Endodermal cell (in vitro differentiated cells): ENCODE measurements at regions not wholly inside any gene's neighbourhood (a gene's known extent, or its start where the extent isn't known, plus 50 kb on each side); places are given as distances from the start of the nearest gene placed in this dataset.

Experiments used
- DNase-seq: peaks from one replicate; pipeline ENCODE4 v3.0.0-alpha.2; 2017
- H3K27ac ChIP-seq: 2 replicates; pipeline ENCODE4 v1.5.1; 2013; ENCODE audit warnings: mild to moderate bottlenecking, low read depth, low read length, moderate library complexity
- H3K27me3 ChIP-seq: 2 replicates; pipeline ENCODE4 v1.6.1; 2013; ENCODE audit warnings: mild to moderate bottlenecking, low read length, moderate library complexity; ENCODE audit not compliant: insufficient read depth, control insufficient read depth, poor library complexity, severe bottlenecking
- H3K36me3 ChIP-seq: 2 replicates; pipeline ENCODE4 v1.7.0; 2013; ENCODE audit warnings: mild to moderate bottlenecking, low read length, moderate library complexity; ENCODE audit not compliant: control insufficient read depth, insufficient read depth
- H3K4me1 ChIP-seq: one replicate; pipeline ENCODE4 v1.7.0; 2013; ENCODE audit warnings: low read length; ENCODE audit not compliant: control insufficient read depth, insufficient read depth
- H3K4me3 ChIP-seq: 2 replicates; pipeline ENCODE4 v1.5.1; 2013; ENCODE audit warnings: mild to moderate bottlenecking, low read length, moderate library complexity
- H3K9ac ChIP-seq: 2 replicates; pipeline ENCODE4 v1.6.1; 2013; ENCODE audit warnings: mild to moderate bottlenecking, low read length, moderate library complexity; ENCODE audit not compliant: poor library complexity, severe bottlenecking; ENCODE audit errors: extremely low read depth
- H3K9me3 ChIP-seq: 2 replicates; pipeline ENCODE4 v1.6.1; 2013; ENCODE audit warnings: mild to moderate bottlenecking, low read length, moderate library complexity; ENCODE audit not compliant: control insufficient read depth
- H3K27ac Mint-ChIP-seq: 2 replicates; pipeline ENCODE4 v1.8.0; 2020; ENCODE audit warnings: mixed read lengths
- H3K27me3 Mint-ChIP-seq: 2 replicates; pipeline ENCODE4 v1.8.0; 2021; ENCODE audit warnings: mild to moderate bottlenecking, mixed read lengths; ENCODE audit not compliant: insufficient read depth
- H3K36me3 Mint-ChIP-seq: 2 replicates; pipeline ENCODE4 v1.8.0; 2020; ENCODE audit warnings: low read depth, mixed read lengths
- H3K4me1 Mint-ChIP-seq: 2 replicates; pipeline ENCODE4 v1.8.0; 2020; ENCODE audit warnings: mixed read lengths
- H3K4me3 Mint-ChIP-seq: 2 replicates; pipeline ENCODE4 v1.8.0; 2020; ENCODE audit warnings: mild to moderate bottlenecking, moderate library complexity, mixed read lengths
- H3K9me3 Mint-ChIP-seq: 2 replicates; pipeline ENCODE4 v1.8.0; 2020; ENCODE audit warnings: mild to moderate bottlenecking, mixed read lengths
- CTCF ChIP-seq: fragments of 200-600 bp; sonication (generic); conservative IDR thresholded peaks from 2 replicates; pipeline ENCODE4 v1.5.0; 2021; ENCODE audit warnings: antibody characterized with exemption, mild to moderate bottlenecking
- WGBS, 2 experiments: methylation state at CpG; one replicate each; pipeline versions ENCODE4 v1.1.5 to v1.1.7; 2013; ENCODE audit warnings: missing lambda C conversion rate in 2 of 2, mixed read lengths in 1 of 2; ENCODE audit not compliant: insufficient coverage in 1 of 2, insufficient read length in 1 of 2; 5-methylcytosine and 5-hydroxymethylcytosine counted together

GRCh38 chr12:43113616-43114015 lies 438.4 kb downstream of the ADAMTS20 start:
- H3K27ac Mint-ChIP-seq = no peak overlapping the region
- no peak overlapping the region for H3K9ac ChIP-seq
- no peaks in the 10 kb centered on the region for H3K4me1 ChIP-seq
- no peaks in the 10 kb centered on the region for H3K36me3 ChIP-seq
- no peaks in the 10 kb centered on the region for H3K27me3 Mint-ChIP-seq
- H3K4me3 Mint-ChIP-seq = no peak overlapping the region
- H3K4me3 ChIP-seq = no peak overlapping the region
- H3K27ac ChIP-seq = no peak overlapping the region
- no peaks in the 10 kb centered on the region for H3K27me3 ChIP-seq
- H3K36me3 Mint-ChIP-seq = no peaks in the 10 kb centered on the region
- TF ChIP-seq CTCF = no peak
- DNase-seq = no peak
- no peaks in the 10 kb centered on the region for H3K9me3 ChIP-seq
- peaks cover 6% of the 10 kb centered on the region for H3K4me1 Mint-ChIP-seq
- 95 to 100% methylated on average over 3 to 4 of the region's 4 CpGs for WGBS, 2 experiments
- H3K9me3 Mint-ChIP-seq = no peaks in the 10 kb centered on the region

- no peak overlapping the region for H3K4me3 ChIP-seq
- Mint-ChIP-seq H3K27me3 (no peaks in the 10 kb centered on the region), H3K36me3 (no peaks in the 10 kb centered on the region), H3K4me3 (no peak overlapping the region), H3K9me3 (no peaks in the 10 kb centered on the region), H3K4me1 (peaks cover 6% of the 10 kb centered on the region), H3K27ac (no peak overlapping the region)
- H3K9me3 ChIP-seq = no peaks in the 10 kb centered on the region
- no peaks in the 10 kb centered on the region for H3K4me1 ChIP-seq
- no peak for DNase-seq
- peak; percentile 60 for TF ChIP-seq CTCF
- H3K27ac ChIP-seq = no peak overlapping the region
- no peaks in the 10 kb centered on the region for H3K36me3 ChIP-seq
- WGBS, 2 experiments = 93% methylated on average over 2 of the region's 2 CpGs; no CpG with 5 or more reads in 1 of the 2 experiments
- H3K9ac ChIP-seq = no peak overlapping the region
- H3K27me3 ChIP-seq = no peaks in the 10 kb centered on the region
These were observed 438.9 kb downstream of the ADAMTS20 start for GRCh38 chr12:43113135-43113534.

- no peak overlapping the region for H3K4me3 Mint-ChIP-seq
- no peak overlapping the region for H3K27ac Mint-ChIP-seq
- Histone ChIP-seq H3K27me3 (no peaks in the 10 kb centered on the region), H3K27ac (peak overlapping the region; percentile 39), H3K4me3 (no peak overlapping the region), H3K36me3 (no peaks in the 10 kb centered on the region), H3K4me1 (no peaks in the 10 kb centered on the region), H3K9ac (no peak overlapping the region), H3K9me3 (no peaks in the 10 kb centered on the region)
- no peaks in the 10 kb centered on the region for H3K9me3 Mint-ChIP-seq
- H3K4me1 Mint-ChIP-seq = peaks cover 6% of the 10 kb centered on the region
- H3K27me3 Mint-ChIP-seq = no peaks in the 10 kb centered on the region
- no peak for DNase-seq
- no peaks in the 10 kb centered on the region for H3K36me3 Mint-ChIP-seq
- no peak for TF ChIP-seq CTCF
- 88 to 91% methylated on average over 7 to 8 of the region's 8 CpGs for WGBS, 2 experiments
These were observed 439.7 kb downstream of the ADAMTS20 start for GRCh38 chr12:43112101-43112920.
